ENCODE measurements at regions not wholly inside any gene's neighbourhood (a gene's known extent, or its start where the extent isn't known, plus 50 kb on each side); places are given as distances from the start of the nearest gene placed in this dataset.

- no peak for DNase-seq (ENCODE audit: low spot score)
Observed at GRCh38 chr9:19732441-19732951, 56.3 kb downstream of the SLC24A2 start.

GRCh38 chr9:19728101-19728500 lies 60.7 kb downstream of the SLC24A2 start:
- no peak for DNase-seq (ENCODE audit: low spot score)

- DNase-seq (ENCODE audit: low spot score): no peak
Observed at GRCh38 chr9:19725970-19726369, 62.9 kb downstream of the SLC24A2 start.

GRCh38 chr9:19720377-19720776 lies 68.5 kb downstream of the SLC24A2 start:
- no peak for DNase-seq (ENCODE audit: low spot score)

GRCh38 chr9:19703702-19704101 lies 85.1 kb downstream of the SLC24A2 start:
- no peak for DNase-seq (ENCODE audit: low spot score)

GRCh38 chr9:19701991-19702390 lies 86.8 kb downstream of the SLC24A2 start:
- no peak for DNase-seq (ENCODE audit: low spot score)

- no peak for DNase-seq (ENCODE audit: low spot score)
Observed at GRCh38 chr9:19701274-19701673, 87.6 kb downstream of the SLC24A2 start.

GRCh38 chr9:19700699-19701098 lies 88.1 kb downstream of the SLC24A2 start:
- DNase-seq (ENCODE audit: low spot score): no peak

- DNase-seq (ENCODE audit: low spot score): no peak
Observed at GRCh38 chr9:19699756-19700155, 89.1 kb downstream of the SLC24A2 start.

- DNase-seq (ENCODE audit: low spot score): no peak
Observed at GRCh38 chr9:19698960-19699359, 89.9 kb downstream of the SLC24A2 start.

- no peak for DNase-seq (ENCODE audit: low spot score)
Observed at GRCh38 chr9:19694601-19695000, 94.2 kb downstream of the SLC24A2 start.

GRCh38 chr9:19690128-19690527 lies 98.7 kb downstream of the SLC24A2 start:
- DNase-seq (ENCODE audit: low spot score): peak; percentile 2

- DNase-seq (ENCODE audit: low spot score): no peak
Observed at GRCh38 chr9:19689328-19690101, 99.3 kb downstream of the SLC24A2 start.

- no peak for DNase-seq (ENCODE audit: low spot score)
Observed at GRCh38 chr9:19683715-19684114, 105.1 kb downstream of the SLC24A2 start.

GRCh38 chr9:19682397-19682796 lies 106.4 kb downstream of the SLC24A2 start:
- no peak for DNase-seq (ENCODE audit: low spot score)

GRCh38 chr9:19681846-19682245 lies 107.0 kb downstream of the SLC24A2 start:
- DNase-seq (ENCODE audit: low spot score): no peak

GRCh38 chr9:19677924-19678323 lies 110.9 kb downstream of the SLC24A2 start:
- DNase-seq (ENCODE audit: low spot score): no peak

- DNase-seq (ENCODE audit: low spot score): no peak
Observed at GRCh38 chr9:19675492-19675891, 113.3 kb downstream of the SLC24A2 start.

- no peak for DNase-seq (ENCODE audit: low spot score)
Observed at GRCh38 chr9:19666575-19666974, 122.3 kb downstream of the SLC24A2 start.

GRCh38 chr9:19665146-19665863 lies 123.5 kb downstream of the SLC24A2 start:
- no peak for DNase-seq (ENCODE audit: low spot score)

- no peak for DNase-seq (ENCODE audit: low spot score)
Observed at GRCh38 chr9:19663570-19663969, 125.3 kb downstream of the SLC24A2 start.

GRCh38 chr9:19662213-19662612 lies 126.6 kb downstream of the SLC24A2 start:
- DNase-seq (ENCODE audit: low spot score): no peak

- no peak for DNase-seq (ENCODE audit: low spot score)
Observed at GRCh38 chr9:19660019-19660418, 128.8 kb downstream of the SLC24A2 start.

Data from H4 (cell line).